Smooth muscle cell (in vitro differentiated cells): ENCODE measurements at regions not wholly inside any gene's neighbourhood (a gene's known extent, or its start where the extent isn't known, plus 50 kb on each side); places are given as distances from the start of the nearest gene placed in this dataset.
"Not testable (repeated sequence)": the region's sequence is repeated elsewhere in the genome, so short reads cannot be mapped to it uniquely, and the experiment has no call there.

ENCODE experiments used
- DNase-seq: peaks from one replicate; lab custom pipeline; 2025; ENCODE audit not compliant: unreplicated experiment; lab: John Stamatoyannopoulos, UW
- H2AFZ ChIP-seq: fragments of 200-600 bp; sonication (generic); 2 replicates; pipeline ENCODE4 v1.6.0; 2016; ENCODE audit warnings: antibody characterized with exemption, low read depth, mild to moderate bottlenecking
- H3F3A ChIP-seq: fragments of 200-600 bp; sonication (generic); 2 replicates; pipeline ENCODE4 v1.6.0; 2017; ENCODE audit warnings: antibody characterized with exemption, low read depth
- H3K27ac ChIP-seq: fragments of 200-600 bp; sonication (generic); 2 replicates; pipeline ENCODE4 v1.5.1; 2016; ENCODE audit warnings: low read depth, mild to moderate bottlenecking
- H3K27me3 ChIP-seq: fragments of 200-600 bp; sonication (generic); 2 replicates; pipeline ENCODE4 v1.6.1; 2016; ENCODE audit warnings: low read depth, mild to moderate bottlenecking
- H3K36me3 ChIP-seq: fragments of 200-600 bp; sonication (generic); 2 replicates; pipeline ENCODE4 v1.5.1; 2016; ENCODE audit warnings: low read depth
- H3K4me1 ChIP-seq: fragments of 200-600 bp; sonication (generic); 2 replicates; pipeline ENCODE4 v1.5.1; 2016; ENCODE audit warnings: low read depth
- H3K4me2 ChIP-seq: fragments of 200-600 bp; sonication (generic); 2 replicates; pipeline ENCODE4 v1.6.0; 2016; ENCODE audit warnings: mild to moderate bottlenecking
- H3K4me3 ChIP-seq: fragments of 200-600 bp; sonication (generic); 2 replicates; pipeline ENCODE4 v1.5.1; 2016; ENCODE audit warnings: mild to moderate bottlenecking
- H3K79me2 ChIP-seq: fragments of 200-600 bp; sonication (generic); 2 replicates; pipeline ENCODE4 v1.6.0; 2016; ENCODE audit warnings: low read depth, mild to moderate bottlenecking
- H3K9ac ChIP-seq: fragments of 200-600 bp; sonication (generic); 2 replicates; pipeline ENCODE4 v1.6.0; 2016; ENCODE audit warnings: low read depth
- H3K9me3 ChIP-seq: fragments of 200-600 bp; sonication (generic); replicated peaks from 2 replicates; pipeline ENCODE4 v1.5.1; 2016; ENCODE audit warnings: low read depth
- H4K20me1 ChIP-seq: fragments of 200-600 bp; sonication (generic); 2 replicates; pipeline ENCODE4 v1.6.0; 2016; ENCODE audit warnings: low read depth
- CTCF ChIP-seq: fragments of 200-600 bp; sonication (generic); IDR thresholded peaks from 2 replicates; pipeline ENCODE4 v1.5.1; 2017; ENCODE audit warnings: borderline replicate concordance, mild to moderate bottlenecking, antibody characterized with exemption; ENCODE audit not compliant: insufficient read depth, poor library complexity, severe bottlenecking
- WGBS: methylation state at CpG from one replicate; pipeline ENCODE4 v1.1.7; 2016; ENCODE audit warnings: low lambda C conversion rate; 5-methylcytosine and 5-hydroxymethylcytosine counted together

- H3K4me1 ChIP-seq: peaks cover 6% of the 10 kb centered on the region
- WGBS: 76% methylated on average over 4 of the region's 4 CpGs
- H3K36me3 ChIP-seq: no peaks in the 10 kb centered on the region
- TF ChIP-seq CTCF: no peak
- H3K9me3 ChIP-seq: no peaks in the 10 kb centered on the region
- H4K20me1 ChIP-seq: no peaks in the 10 kb centered on the region
- H3K79me2 ChIP-seq: no peaks in the 10 kb centered on the region
- no peaks in the 10 kb centered on the region for H3K27me3 ChIP-seq
- DNase-seq: no peak
- no peak overlapping the region for H3K9ac ChIP-seq
- H3K4me2 ChIP-seq: no peak overlapping the region
- H2AFZ ChIP-seq: no peak overlapping the region
- no peak overlapping the region for H3K4me3 ChIP-seq
- H3K27ac ChIP-seq: no peak overlapping the region
- H3F3A ChIP-seq: no peaks in the 10 kb centered on the region
Observed at GRCh38 chr1:96559181-96559580, 162.4 kb upstream of the PTBP2 start.

GRCh38 chr1:96559707-96560596 lies 161.6 kb upstream of the PTBP2 start:
- TF ChIP-seq CTCF: no peak
- WGBS: 65% methylated on average over 4 of the region's 4 CpGs

GRCh38 chr1:96562094-96562493 lies 159.5 kb upstream of the PTBP2 start:
- Histone ChIP-seq H3K4me3 (no peak overlapping the region), H3F3A (no peaks in the 10 kb centered on the region), H3K36me3 (no peaks in the 10 kb centered on the region), H3K27me3 (no peaks in the 10 kb centered on the region), H3K9ac (no peak overlapping the region), H3K4me1 (peaks cover 6% of the 10 kb centered on the region), H3K27ac (no peak overlapping the region), H3K9me3 (no peaks in the 10 kb centered on the region), H3K4me2 (no peak overlapping the region), H3K79me2 (no peaks in the 10 kb centered on the region), H4K20me1 (no peaks in the 10 kb centered on the region), H2AFZ (no peak overlapping the region)
- TF ChIP-seq CTCF: no peak
- no peak for DNase-seq

More at GRCh38 chr1:96559707-96560596, 161.6 kb upstream of the PTBP2 start:
- Histone ChIP-seq H3K27ac (peak overlapping the region; percentile 12), H2AFZ (no peak overlapping the region), H3K4me3 (no peak overlapping the region), H3K36me3 (no peaks in the 10 kb centered on the region), H3F3A (no peaks in the 10 kb centered on the region), H3K4me1 (peaks cover 6% of the 10 kb centered on the region), H3K79me2 (no peaks in the 10 kb centered on the region), H3K27me3 (no peaks in the 10 kb centered on the region), H4K20me1 (no peaks in the 10 kb centered on the region), H3K9ac (no peak overlapping the region), H3K4me2 (no peak overlapping the region), H3K9me3 (no peaks in the 10 kb centered on the region)
- no peak for DNase-seq

DNA sequence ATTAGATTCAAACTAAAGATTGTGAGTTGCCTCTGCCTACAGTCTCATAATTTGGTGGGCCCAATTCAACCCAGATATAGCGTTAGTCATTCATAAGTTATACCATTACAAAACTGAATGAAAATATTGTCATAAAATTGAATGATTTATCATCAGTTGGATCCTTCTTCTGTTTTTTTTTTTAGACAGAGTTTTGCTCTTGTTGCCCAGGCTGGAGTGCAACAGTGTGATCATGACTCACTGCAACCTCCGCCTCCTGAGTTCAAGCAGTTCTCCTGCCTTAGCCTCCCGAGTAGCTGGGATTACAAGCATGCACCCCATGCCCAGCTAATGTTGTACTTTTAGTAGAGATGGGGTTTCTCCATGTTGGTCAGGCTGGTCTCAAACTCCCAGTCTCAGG lies 157.2 kb upstream of the PTBP2 start:
- H3K4me1 ChIP-seq, H3K79me2 ChIP-seq, H2AFZ ChIP-seq, H3K9me3 ChIP-seq, H3K9ac ChIP-seq, H3F3A ChIP-seq, H3K27me3 ChIP-seq, H3K4me3 ChIP-seq, H3K4me2 ChIP-seq, H3K36me3 ChIP-seq, H4K20me1 ChIP-seq, H3K27ac ChIP-seq, DNase-seq: not testable (repeated sequence)
- 96% methylated on average over 3 of the region's 3 CpGs for WGBS
